Right renal cortex interstitium (tissue), 3 donors: ENCODE measurements at regions not wholly inside any gene's neighbourhood (a gene's known extent, or its start where the extent isn't known, plus 50 kb on each side); places are given as distances from the start of the nearest gene placed in this dataset.
"Not testable (repeated sequence)": the region's sequence is repeated elsewhere in the genome, so short reads cannot be mapped to it uniquely, and the experiment has no call there.

Experiments used
- DNase-seq, 3 donors: peaks; one replicate each; pipeline ENCODE4 v3.0.0-alpha.2; 2013; ENCODE audit warnings: low read depth in 3 of 3, low spot score in 2 of 3

DNA sequence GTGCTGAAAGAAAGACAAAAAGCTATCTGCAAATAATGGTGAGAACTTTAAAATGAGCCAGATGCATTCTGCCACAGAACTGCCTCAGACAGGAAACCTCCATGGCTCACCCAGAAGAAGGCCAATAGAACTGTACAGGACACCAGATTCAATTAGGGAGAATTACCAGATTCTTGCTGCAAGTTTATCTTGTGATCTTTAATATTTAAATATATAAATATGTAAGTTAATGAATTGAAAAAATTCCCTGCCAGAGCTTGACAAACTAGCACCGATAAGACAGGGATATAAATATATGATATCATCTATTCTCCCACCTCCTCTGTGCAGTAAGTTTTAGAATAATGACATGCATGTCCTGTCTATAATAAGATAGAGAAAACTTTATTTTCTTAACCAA, 252.8 kb downstream of the PLK2 start:
- no peak for DNase-seq

DNA sequence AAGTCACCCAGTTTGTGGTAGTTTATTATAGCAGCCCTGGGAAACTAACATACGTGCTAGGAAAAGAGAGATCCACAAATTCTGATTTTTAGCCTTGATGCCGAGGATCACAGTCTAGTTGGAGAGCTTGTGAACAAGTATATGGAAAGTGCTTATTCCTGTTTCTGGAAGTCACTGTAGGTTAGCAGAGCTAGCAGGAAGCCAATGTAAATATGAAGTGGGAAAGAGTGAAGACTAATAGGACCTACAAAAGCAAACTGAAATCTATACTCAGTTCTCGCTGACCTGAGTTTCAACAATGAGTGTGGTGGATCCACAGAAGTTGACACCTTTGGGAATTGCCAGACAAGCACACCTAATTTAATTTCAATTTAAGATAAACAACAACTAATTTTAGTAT, 254.9 kb downstream of the PLK2 start:
- DNase-seq = no peak

DNA sequence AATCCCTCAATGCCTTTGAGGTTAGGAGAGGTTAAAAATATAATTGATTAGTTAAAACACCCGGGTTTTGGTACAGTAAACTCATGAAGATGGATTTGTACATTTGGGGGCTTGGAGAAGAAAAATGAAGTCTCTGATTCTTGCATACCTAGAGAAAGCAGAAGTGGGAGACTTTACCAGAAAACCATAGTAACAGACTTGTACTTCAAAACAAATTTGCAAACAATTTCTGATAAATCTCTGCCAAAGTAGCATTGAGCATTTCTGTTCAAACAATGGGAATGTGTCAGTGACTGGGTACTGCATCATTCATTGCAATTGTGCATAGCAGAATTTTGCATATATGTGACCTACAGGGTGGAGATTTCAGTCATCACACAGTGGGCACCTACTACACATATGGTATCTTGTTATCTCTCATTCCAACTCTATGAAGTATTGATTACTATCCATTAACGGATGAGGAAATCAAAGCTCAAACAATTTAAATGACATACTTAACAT, 256.9 kb downstream of the PLK2 start:
- DNase-seq = no peak

DNA sequence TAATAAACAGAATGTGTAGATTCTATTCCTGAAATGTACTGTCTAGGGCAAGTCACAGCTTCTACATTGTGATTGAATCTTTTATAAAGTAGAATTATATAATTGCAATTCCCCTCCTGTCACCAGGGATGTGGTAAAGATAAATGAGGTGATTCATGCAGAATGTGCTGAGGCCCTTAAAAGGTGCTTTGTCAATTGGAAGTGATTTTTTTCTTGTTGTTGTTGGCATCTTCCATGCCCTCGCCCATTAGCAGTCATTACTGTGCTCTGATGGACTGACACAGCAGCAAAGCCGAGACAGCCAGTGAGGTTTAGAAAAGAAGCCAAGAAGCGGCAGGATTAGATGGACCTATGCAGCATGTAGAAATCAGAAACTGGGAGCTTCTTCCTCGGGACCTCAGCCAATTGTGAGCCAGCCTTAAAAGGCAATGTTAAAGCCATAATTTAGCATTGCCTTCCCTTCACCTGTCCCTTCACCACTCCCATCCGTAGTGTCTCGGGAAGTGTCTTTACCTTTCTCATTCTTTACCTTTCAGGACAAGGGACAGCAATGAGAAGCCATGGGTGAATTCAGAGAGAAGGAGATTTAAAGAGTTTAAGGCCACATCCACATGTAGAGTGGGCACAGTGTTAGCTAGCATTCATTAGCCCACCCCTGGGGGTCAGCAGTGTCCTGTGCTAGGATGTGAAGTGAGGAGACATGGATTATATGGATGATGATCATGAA, 257.8 kb downstream of the PLK2 start:
- DNase-seq = no peak

DNA sequence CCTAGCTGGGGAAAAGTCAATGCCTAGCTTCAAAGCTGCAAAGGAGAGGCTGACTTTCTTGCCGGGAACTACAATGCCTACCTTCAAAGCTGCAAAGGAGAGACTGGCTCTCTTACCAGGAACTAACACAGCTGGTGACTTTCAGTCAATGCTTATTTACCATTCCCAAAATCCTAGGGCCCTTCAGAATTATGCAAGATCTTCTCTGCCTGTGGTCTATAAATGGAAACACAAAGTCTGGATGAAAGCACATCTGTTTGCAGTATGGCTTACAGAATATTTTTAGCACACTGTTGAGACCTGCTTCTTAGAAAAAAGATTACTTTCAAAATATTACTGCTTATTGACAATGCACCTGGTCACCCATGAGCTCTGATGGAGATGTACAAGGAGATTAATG, 259.4 kb downstream of the PLK2 start:
- DNase-seq = no peak

DNA sequence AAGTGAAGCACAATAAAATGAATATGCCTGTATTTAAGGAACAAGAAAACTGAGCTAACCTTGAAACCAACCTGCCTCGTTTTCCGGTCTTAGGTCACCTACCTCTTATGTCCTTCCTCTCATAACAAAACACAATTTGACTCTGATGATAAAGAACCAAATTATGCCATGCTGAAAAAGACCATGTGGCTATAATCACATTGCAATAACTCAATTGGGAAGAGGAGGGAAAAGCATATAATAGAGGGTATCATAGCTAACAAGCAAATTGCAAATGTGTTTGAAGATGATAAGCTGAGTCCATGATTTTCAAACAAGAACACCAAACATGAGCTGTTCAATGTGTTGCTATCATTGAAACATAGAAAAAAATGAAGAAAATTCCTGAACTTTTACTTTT, 260.8 kb downstream of the PLK2 start:
- no peak for DNase-seq

DNA sequence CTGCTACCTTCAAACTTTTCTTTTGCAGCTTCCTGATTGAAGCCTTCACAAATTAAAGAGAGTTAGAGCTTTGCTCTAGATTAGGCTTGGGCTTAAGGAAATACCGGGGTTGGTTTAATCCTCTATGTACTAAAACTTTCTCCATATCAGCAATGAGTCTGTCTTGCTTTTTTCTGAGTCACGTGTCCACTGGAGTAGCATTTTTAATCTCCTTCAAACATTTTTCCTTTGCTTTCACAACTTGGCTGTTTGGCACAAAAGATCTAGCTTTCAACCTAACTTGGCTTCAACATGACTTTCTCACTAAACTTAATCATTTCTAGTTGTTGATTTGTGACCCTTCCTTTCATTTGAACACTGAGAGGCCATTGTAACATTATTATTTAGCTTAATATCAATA, 261.6 kb downstream of the PLK2 start:
- DNase-seq = no peak

DNA sequence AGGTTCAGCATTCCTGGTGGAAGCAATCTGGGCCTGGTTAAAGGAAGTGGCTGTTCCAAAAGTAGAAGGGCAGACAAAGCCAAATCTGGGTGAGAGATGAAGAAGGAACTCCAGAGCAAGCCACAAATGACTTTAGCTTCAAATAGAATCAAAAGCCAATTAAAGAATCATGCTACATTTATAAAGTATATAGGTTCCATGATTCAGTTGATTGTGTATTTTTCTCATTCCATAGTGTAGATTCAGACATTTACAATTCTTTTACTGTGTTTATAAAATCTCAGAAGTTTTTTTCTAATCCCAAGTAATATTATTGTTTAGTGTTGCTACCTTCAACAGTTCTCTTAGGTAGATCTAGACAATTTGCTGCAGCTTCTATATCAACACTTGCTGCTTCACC, 262.0 kb downstream of the PLK2 start:
- DNase-seq = no peak

DNA sequence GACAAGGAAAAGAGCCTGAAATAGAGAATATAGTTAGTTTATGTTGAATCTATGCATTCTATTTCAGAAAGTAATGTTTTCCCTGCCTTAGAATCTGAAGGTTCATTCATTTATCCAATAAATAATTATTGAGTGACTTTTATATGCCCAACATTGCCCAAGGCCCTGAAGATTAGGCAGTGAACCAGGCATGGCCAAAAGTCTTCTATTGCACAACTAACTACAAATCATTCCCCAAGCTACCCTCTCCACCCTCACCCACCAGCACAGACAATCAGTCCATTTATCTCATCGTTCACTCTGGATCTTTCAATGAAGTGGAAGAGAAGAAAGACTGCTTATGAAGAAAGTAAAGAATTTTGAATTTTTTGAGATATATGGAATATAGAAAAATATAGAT, 268.4 kb downstream of the PLK2 start:
- no peak for DNase-seq

DNA sequence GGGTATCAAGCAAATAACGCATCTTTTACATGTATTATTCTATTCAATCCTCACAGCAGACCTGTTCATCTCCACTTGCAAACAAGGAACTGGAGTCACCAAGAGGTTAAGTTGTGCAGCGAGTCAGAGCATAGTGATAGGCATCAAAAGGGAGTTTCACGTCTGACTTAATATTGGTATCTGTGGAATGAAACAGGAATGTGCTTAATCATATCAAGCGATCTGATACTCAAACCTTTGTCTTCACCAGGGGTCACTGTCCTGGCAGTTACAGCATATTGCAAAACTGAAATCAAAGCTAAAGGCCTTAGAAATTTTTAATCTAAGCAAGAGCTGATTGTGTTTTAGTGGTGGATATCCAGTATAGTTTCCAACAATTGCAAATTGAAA, 271.6 kb downstream of the PLK2 start:
- no peak for DNase-seq

DNA sequence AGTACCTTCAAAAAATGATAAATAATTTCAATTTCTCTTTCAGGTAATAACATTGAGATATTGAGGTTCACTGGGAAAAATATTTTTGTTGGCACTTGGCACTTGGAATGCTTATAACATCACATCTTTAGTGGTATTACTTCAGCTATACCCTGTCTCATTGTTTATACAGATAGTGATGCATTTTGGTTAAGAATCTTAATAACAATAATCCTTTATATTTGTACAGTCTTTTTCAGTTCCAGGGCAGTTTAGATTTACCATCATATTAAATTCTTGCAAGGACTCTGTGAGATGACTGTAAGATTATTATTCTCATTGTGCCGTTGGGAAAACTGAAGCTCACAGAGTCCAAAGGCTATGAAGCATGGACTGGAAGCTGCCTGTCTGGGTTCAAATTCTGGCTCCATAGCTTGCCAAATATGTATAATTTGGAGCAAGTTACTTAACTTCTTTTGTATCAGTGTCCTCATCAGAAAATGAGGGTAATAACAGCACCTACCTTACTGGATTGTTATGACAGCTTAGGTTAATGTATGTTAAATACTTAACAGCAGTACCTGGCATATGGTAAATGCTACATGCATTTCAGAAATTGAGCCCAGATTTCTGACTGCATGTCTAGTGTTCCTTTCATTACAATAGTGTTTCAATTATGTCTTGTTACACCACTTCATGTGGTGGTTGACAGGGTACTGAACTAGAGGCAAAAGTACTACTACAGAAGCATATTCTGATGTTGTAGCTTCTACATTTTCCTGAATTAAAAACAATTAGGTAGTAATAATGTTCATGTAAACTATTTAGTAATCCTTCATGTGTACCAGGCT, 272.2 kb downstream of the PLK2 start:
- DNase-seq = no peak

DNA sequence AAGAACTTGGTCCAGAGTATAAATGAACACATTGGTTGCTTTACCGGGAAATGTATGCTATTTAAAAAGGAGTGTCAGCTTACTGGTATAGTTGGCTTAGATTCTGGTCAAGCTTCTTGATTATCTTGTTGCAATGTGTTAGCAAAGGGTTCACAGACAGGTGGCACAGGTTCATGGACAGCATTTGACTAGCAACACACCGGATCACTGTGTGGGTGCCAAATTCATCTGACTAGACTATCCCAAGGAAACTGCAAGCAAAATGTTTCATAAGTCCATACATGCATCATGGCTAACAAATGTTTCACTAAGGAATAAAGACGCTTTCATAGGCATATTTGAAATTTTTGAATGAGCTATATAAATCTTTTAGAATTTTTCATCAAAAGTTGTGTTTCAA, 274.1 kb downstream of the PLK2 start:
- DNase-seq = no peak

DNA sequence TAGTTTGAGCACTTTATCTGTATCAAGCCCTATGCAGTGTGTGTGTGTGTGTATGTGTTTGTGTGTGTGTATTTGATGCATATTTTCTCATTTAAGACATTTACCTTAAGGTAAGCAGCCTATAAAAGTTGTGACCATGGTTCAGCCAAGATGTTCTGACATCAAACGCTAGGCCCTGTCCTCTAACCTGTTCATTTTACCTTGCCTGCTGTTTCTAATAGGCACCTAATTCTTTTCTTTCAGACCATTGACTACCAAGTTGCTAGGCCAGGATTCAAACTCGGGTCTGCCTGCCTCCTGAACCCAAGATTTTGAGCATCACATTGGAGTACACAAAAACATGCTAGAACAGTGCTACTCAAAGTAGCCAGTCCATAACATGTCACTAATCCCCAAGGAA, 274.5 kb downstream of the PLK2 start:
- no peak for DNase-seq

DNA sequence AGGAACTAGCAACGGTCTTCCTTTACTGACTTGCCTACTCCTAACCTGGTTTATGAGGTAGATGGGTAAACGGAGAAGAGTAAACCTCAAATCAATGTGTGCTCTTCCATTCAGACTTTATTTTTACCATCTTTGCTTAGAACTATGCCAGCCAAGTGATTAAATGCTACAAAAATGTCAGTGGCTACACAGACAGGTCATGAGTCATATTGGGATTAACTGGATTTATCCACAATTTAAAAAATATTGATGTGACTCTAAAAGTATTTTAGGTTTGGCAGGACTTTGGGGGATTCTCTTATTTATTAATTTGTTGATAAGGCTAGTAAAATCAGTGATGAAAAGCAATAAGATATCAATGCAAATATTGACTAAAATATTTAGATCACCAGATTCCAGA, 275.0 kb downstream of the PLK2 start:
- DNase-seq = no peak

DNA sequence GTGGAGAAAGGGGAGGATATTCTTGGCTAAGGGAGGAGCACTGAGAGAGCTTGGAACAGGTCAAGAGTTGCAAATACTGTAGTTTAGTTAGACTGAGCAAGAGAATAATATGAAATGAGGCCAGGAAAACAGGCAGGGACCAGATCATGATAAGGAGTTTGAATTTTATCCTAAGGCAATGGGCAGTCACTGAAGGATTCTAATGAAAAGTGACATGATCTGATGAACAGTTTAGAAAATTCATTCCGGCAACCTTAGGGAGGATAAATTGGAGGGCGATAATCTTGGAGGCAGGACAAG, 276.1 kb downstream of the PLK2 start:
- no peak for DNase-seq

DNA sequence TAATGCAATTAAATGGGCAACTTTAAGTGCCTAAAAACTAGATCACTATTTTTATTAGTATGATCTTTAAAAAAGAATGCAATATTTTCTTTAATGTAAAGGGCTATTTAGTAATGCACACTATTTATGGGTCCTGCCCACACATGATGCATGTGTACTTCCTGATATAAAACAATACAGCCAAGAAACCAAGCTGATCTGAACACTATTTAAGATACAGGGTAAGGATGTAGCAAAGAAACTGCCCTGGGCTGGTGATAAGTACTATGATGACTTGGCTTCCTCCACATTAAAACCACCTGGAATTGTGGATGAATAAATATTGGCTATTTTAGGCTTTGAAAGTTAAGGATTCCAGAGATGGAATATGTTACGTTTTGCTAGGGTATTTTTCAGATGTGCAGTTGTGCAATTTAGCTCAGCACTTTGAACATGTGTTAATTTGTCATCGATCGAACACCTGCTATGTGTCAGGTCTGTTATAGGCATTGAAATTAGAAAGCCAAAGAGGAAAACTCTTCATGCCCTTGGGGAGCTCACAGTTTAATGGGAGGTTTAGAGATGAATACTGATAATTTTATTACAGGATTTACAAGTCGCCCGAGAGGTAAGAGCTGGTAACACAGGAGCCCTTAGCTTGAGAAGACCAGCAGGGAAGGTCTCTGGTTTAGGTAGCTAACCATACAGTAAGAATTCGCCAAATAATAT, 276.7 kb downstream of the PLK2 start:
- DNase-seq = no peak

DNA sequence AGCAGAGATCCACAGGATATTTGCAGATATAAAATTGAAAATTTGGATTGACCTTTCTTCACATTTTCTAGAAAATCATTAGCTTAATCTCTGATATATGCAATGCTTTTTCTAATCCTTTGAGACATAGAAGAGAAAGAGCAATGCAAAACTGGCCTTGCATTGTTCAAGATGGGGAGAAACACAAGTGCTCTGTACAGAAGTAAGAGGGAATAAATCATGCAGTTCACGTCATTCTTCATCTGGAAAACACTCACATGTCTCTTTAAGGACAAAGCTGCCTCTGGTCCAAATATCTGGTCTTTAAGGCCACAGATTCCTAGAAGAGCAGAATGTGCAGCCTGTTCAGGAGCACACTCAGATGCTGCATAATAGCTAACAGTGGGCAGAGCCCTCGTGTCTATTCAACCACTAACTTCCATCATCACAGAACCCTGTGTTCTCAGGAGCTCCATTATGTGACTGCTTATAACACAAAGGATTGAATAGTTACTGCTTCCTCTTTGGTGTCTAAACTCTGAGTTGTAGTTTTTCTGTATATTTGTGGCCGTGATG, 277.5 kb downstream of the PLK2 start:
- no peak for DNase-seq

DNA sequence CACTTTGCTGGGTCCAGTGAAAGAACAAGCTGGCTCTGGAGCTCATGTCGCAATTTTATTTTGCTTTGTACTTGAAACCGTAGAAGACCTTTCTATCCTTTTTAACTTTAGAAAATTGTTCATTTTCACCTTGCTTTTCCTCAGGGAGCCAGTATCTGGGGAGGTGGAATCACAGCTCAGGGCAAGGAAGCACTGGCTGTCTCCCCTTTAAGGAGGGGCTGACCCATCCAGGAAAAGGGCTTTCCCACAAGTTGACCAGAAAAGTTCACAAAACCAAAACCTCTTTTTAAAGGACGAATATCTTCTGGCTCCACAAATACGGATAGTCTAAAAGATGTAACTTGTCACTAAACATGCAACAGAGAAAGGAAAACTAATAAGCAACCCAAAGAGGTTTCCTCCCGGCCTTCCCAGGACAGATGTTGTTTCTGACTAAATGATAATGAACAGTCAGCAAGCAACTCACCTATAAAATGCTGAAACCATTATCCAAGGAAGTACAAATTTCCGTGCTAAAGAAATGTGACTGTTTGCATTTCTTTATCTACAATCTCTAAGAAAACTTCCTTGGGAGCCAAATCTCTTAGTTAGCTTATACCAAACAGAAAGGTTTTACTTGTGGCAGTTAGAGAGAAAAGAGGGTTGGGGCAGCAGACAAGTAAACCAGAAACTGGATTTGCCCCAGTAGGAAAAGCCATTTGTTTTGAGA, 278.2 kb downstream of the PLK2 start:
- no peak for DNase-seq

DNA sequence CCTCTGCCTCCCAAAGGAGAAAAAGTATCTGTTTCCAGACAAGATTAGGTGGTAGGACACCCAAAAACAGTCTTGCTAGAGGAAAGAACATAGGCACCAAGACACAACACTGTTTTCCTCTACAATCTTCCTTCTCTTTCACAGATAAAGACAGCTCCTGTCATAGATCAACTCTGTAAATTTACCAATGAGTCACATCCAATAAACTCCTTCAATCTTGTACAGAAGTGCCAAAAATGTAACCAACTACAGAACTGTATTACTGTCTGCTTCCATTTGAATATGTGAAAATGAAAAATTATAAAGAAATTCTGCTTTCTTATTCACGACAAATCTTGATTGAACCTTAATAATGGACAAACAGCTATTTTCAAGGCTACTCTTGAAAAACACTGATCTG, 286.9 kb downstream of the PLK2 start:
- DNase-seq = no peak

DNA sequence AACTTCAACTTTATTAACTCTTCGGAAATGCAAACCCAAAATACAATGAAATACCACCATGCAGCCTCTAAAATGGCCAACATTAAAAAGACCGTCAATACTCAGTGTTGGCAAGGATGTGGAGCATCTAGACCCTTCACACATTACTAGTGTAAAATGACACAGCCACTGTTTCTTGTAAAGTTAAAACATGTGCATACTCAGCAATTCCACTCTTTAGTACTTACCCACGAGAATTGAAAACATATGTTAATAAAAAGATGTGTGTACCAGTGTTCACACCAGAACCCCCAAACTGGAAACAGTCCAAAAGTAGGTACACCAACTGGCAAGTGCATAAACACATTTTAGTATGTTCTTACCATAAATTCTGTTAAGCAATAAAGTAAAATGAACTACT, 294.7 kb downstream of the PLK2 start:
- DNase-seq = no peak

DNA sequence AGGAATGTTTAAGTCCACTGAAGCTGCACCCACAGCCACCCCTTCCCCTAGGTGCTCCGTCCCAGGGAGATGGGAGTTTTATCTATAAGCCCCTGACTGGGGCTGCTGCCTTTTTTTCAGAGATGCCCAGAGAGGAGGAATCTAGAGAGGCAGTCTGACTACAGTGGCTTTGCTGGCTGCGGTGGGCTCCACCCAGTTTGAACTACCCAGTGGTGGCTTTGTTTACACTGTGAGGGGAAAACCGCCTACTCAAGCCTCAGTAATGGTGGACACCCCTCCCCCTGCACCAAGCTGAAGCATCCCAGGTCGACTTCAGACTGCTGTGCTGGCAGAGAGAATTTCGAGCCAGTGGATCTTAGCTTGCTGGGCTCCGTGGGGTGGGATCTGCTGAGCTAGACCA, 298.0 kb downstream of the PLK2 start:
- DNase-seq = not testable (repeated sequence)
